Upper lobe of left lung (tissue), 6 donors: ENCODE measurements at regions not wholly inside any gene's neighbourhood (a gene's known extent, or its start where the extent isn't known, plus 50 kb on each side); places are given as distances from the start of the nearest gene placed in this dataset.

Experiments
- ATAC-seq, 2 donors: fragments of 200-7000 bp; cut with Tn5 transposase; one replicate each; pipeline ENCODE4 v1.9.1; 2022; ENCODE audit warnings: mild to moderate bottlenecking in 2 of 2, moderate library complexity in 2 of 2; ENCODE audit not compliant: low FRiP score in 2 of 2
- DNase-seq, 2 donors: peaks; one replicate each; pipeline ENCODE4 v3.0.0-alpha.2; 2019 to 2020
- H3K27ac ChIP-seq, 4 donors: fragments of 200-600 bp; sonication (generic); one replicate each; pipeline ENCODE4 v1.5.1; 2016 to 2019
- H3K27me3 ChIP-seq, 4 donors: fragments of 200-600 bp; sonication (generic); one replicate each; pipeline ENCODE4 v1.5.1; 2017 to 2019
- H3K36me3 ChIP-seq, 4 donors: fragments of 200-600 bp; sonication (generic); one replicate each; pipeline ENCODE4 v1.5.1; 2016 to 2019
- H3K4me1 ChIP-seq, 4 donors: fragments of 200-600 bp; sonication (generic); one replicate each; pipeline ENCODE4 v1.5.1; 2018 to 2019
- H3K4me3 ChIP-seq, 4 donors: fragments of 200-600 bp; sonication (generic); one replicate each; pipeline ENCODE4 v1.5.1; 2017 to 2019; ENCODE audit warnings: mild to moderate bottlenecking in 2 of 4, moderate library complexity in 1 of 4
- H3K9me3 ChIP-seq, 4 donors: fragments of 200-600 bp; sonication (generic); one replicate each; pipeline ENCODE4 v1.5.1; 2018 to 2019
- CTCF ChIP-seq, 6 experiments: fragments of 450-650 bp in 4 of 6; fragments of 200-600 bp in 2 of 6; sonication (generic) in 2 of 6; IDR thresholded peaks; one replicate each; pipeline ENCODE4 v1.5.1; 2016 to 2019; ENCODE audit warnings: antibody characterized with exemption in 6 of 6
- EP300 ChIP-seq, 4 donors: sonication (generic); formaldehyde crosslinking; IDR thresholded peaks; one replicate each; pipeline ENCODE4 v1.5.1; 2017; ENCODE audit warnings: antibody characterized with exemption in 4 of 4, control low read depth in 2 of 4
- POLR2A ChIP-seq, 4 donors: fragments of 450-650 bp; IDR thresholded peaks; one replicate each; pipeline ENCODE4 v1.5.1; 2016 to 2017; ENCODE audit warnings: antibody characterized with exemption in 4 of 4, mild to moderate bottlenecking in 2 of 4
- POLR2AphosphoS5 ChIP-seq, 2 donors: sonication (generic); formaldehyde crosslinking; IDR thresholded peaks; one replicate each; pipeline ENCODE4 v1.5.1; 2017; ENCODE audit warnings: antibody characterized with exemption in 2 of 2
- WGBS, 2 donors: methylation state at CpG; one replicate each; pipeline ENCODE4 v1.1.5; 2017 to 2018; 5-methylcytosine and 5-hydroxymethylcytosine counted together
- donor health status: DM: no; HTN: no; CAD: no; lungs with moderate emphysema.
- donor health status: DM: no; HTN: yes; CAD: no; lungs with severe emphysema.

- no peaks in the 10 kb centered on the region for H3K9me3 ChIP-seq
- ATAC-seq (no peak), DNase-seq (no peak)
- H3K4me1 ChIP-seq = no peaks in the 10 kb centered on the region
- no peaks in the 10 kb centered on the region for H3K36me3 ChIP-seq
- no peak overlapping the region for H3K4me3 ChIP-seq
- H3K27ac ChIP-seq = no peak overlapping the region
- H3K27me3 ChIP-seq = no peaks in the 10 kb centered on the region
- TF ChIP-seq POLR2A (IDR thresholded peaks at IDR 0.05) = no peak
- TF ChIP-seq CTCF (IDR thresholded peaks at IDR 0.05) = no peak
- no peak for TF ChIP-seq EP300 (IDR thresholded peaks at IDR 0.05)
- TF ChIP-seq POLR2AphosphoS5 (IDR thresholded peaks at IDR 0.05) = no peak
- 43 to 44% methylated on average over 5 of the region's 5 CpGs for WGBS, 2 donors
These were observed 838.1 kb upstream of the SEMA6D start for GRCh38 chr15:46879032-46879770.

GRCh38 chr15:46880791-46881190 lies 836.5 kb upstream of the SEMA6D start:
- no peaks in the 10 kb centered on the region for H3K9me3 ChIP-seq
- no peak for ATAC-seq
- H3K27ac ChIP-seq = no peak overlapping the region

GRCh38 chr15:46892621-46893160 lies 824.6 kb upstream of the SEMA6D start:
- no peaks in the 10 kb centered on the region for H3K36me3 ChIP-seq
- no peak for DNase-seq
- no peak for TF ChIP-seq CTCF (IDR thresholded peaks at IDR 0.05)
- TF ChIP-seq POLR2AphosphoS5 (IDR thresholded peaks at IDR 0.05) = no peak
- TF ChIP-seq EP300 (IDR thresholded peaks at IDR 0.05) = no peak
- no peak for TF ChIP-seq POLR2A (IDR thresholded peaks at IDR 0.05)
- H3K9me3 ChIP-seq = no peaks in the 10 kb centered on the region
- WGBS, 2 donors = 62 to 66% methylated on average over 4 of the region's 4 CpGs
- H3K4me1 ChIP-seq = no peaks in the 10 kb centered on the region
- H3K4me3 ChIP-seq = no peak overlapping the region
- H3K27ac ChIP-seq = no peak overlapping the region
- H3K27me3 ChIP-seq = no peaks in the 10 kb centered on the region
- no peak for ATAC-seq

More at GRCh38 chr15:46880791-46881190, 836.5 kb upstream of the SEMA6D start:
- TF ChIP-seq EP300 (IDR thresholded peaks at IDR 0.05) (no peak), POLR2AphosphoS5 (IDR thresholded peaks at IDR 0.05) (no peak), CTCF (IDR thresholded peaks at IDR 0.05) (no peak), POLR2A (IDR thresholded peaks at IDR 0.05) (no peak)
- DNase-seq = no peak
- H3K4me3 ChIP-seq = no peak overlapping the region
- H3K36me3 ChIP-seq = no peaks in the 10 kb centered on the region
- H3K27me3 ChIP-seq = no peaks in the 10 kb centered on the region
- H3K4me1 ChIP-seq = no peaks in the 10 kb centered on the region
- WGBS, 2 donors = 65 to 73% methylated on average over 2 of the region's 2 CpGs

- H3K27ac ChIP-seq = no peak overlapping the region
- no peak for DNase-seq
- no peaks in the 10 kb centered on the region for H3K36me3 ChIP-seq
- TF ChIP-seq CTCF (IDR thresholded peaks at IDR 0.05) (no peak), POLR2A (IDR thresholded peaks at IDR 0.05) (no peak), EP300 (IDR thresholded peaks at IDR 0.05) (no peak), POLR2AphosphoS5 (IDR thresholded peaks at IDR 0.05) (no peak)
- ATAC-seq = no peak
- no peaks in the 10 kb centered on the region for H3K4me1 ChIP-seq
- WGBS, 2 donors = 95 to 96% methylated on average over 10 of the region's 10 CpGs
- no peak overlapping the region for H3K4me3 ChIP-seq
- no peaks in the 10 kb centered on the region for H3K27me3 ChIP-seq
- H3K9me3 ChIP-seq = no peaks in the 10 kb centered on the region
These were observed 822.7 kb upstream of the SEMA6D start for GRCh38 chr15:46894644-46895043.

- no peaks in the 10 kb centered on the region for H3K27me3 ChIP-seq
- TF ChIP-seq POLR2A (IDR thresholded peaks at IDR 0.05) = no peak
- TF ChIP-seq CTCF (IDR thresholded peaks at IDR 0.05) = no peak
- no peak for TF ChIP-seq EP300 (IDR thresholded peaks at IDR 0.05)
- no peak for TF ChIP-seq POLR2AphosphoS5 (IDR thresholded peaks at IDR 0.05)
- H3K4me1 ChIP-seq = no peaks in the 10 kb centered on the region
- H3K27ac ChIP-seq = no peak overlapping the region
- ATAC-seq (no peak), DNase-seq (no peak)
- WGBS, 2 donors = 76 to 87% methylated on average over 1 of the region's 1 CpG
- no peak overlapping the region for H3K4me3 ChIP-seq
- no peaks in the 10 kb centered on the region for H3K9me3 ChIP-seq
- no peaks in the 10 kb centered on the region for H3K36me3 ChIP-seq
These were observed 820.0 kb upstream of the SEMA6D start for GRCh38 chr15:46897266-46897665.
